Astrocyte (in vitro differentiated cells and primary cell): ENCODE measurements at regions not wholly inside any gene's neighbourhood (a gene's known extent, or its start where the extent isn't known, plus 50 kb on each side); places are given as distances from the start of the nearest gene placed in this dataset.

ENCODE experiments used
- DNase-seq: peaks from one replicate; pipeline ENCODE4 v3.0.0-alpha.2; 2010; ENCODE audit warnings: low read depth
- FAIRE-seq: peaks from 2 replicates; lab custom pipeline; 2011; peaks lifted over from hg19 to GRCh38; lab: Jason Lieb, UNC
- H2AFZ ChIP-seq: 2 replicates; pipeline ENCODE4 v1.6.0; 2012; ENCODE audit warnings: low read depth, low read length, inconsistent platforms
- H3K27ac ChIP-seq: 2 replicates; pipeline ENCODE4 v1.5.1; 2011; ENCODE audit warnings: low read depth, low read length, inconsistent platforms
- H3K27me3 ChIP-seq: 2 replicates; pipeline ENCODE4 v1.6.0; 2011; ENCODE audit warnings: low read length, inconsistent platforms; ENCODE audit not compliant: insufficient read depth
- H3K36me3 ChIP-seq: 2 replicates; pipeline ENCODE4 v1.5.1; 2011; ENCODE audit warnings: low read length, inconsistent platforms; ENCODE audit not compliant: insufficient read depth
- H3K4me1 ChIP-seq: 2 replicates; pipeline ENCODE4 v1.5.1; 2011; ENCODE audit warnings: low read length, inconsistent platforms; ENCODE audit not compliant: insufficient read depth
- H3K4me2 ChIP-seq: 2 replicates; pipeline ENCODE4 v1.6.0; 2012; ENCODE audit warnings: low read length, inconsistent platforms
- H3K4me3 ChIP-seq: 2 replicates; pipeline ENCODE4 v1.5.1; 2011; ENCODE audit warnings: low read depth, mild to moderate bottlenecking, low read length, inconsistent platforms; ENCODE audit not compliant: insufficient read depth
- H3K79me2 ChIP-seq: 2 replicates; pipeline ENCODE4 v1.6.0; 2012; ENCODE audit warnings: mild to moderate bottlenecking, low read length, inconsistent platforms; ENCODE audit not compliant: insufficient read depth
- H3K9ac ChIP-seq: 2 replicates; pipeline ENCODE4 v1.6.0; 2012; ENCODE audit warnings: mild to moderate bottlenecking, low read length, inconsistent platforms
- H3K9me3 ChIP-seq: 2 replicates; pipeline ENCODE4 v1.5.1; 2012; ENCODE audit warnings: low read depth, mild to moderate bottlenecking, low read length, inconsistent platforms; ENCODE audit not compliant: insufficient read depth
- H4K20me1 ChIP-seq: 2 replicates; pipeline ENCODE4 v1.6.0; 2012; ENCODE audit warnings: low read length, inconsistent platforms; ENCODE audit not compliant: insufficient read depth
- H3K27ac Mint-ChIP-seq: one replicate; pipeline ENCODE4 v1.8.0; 2021; ENCODE audit warnings: mild to moderate bottlenecking, mixed read lengths; ENCODE audit not compliant: unreplicated experiment
- H3K27me3 Mint-ChIP-seq: one replicate; pipeline ENCODE4 v1.8.0; 2021; ENCODE audit warnings: low read depth, mixed read lengths; ENCODE audit not compliant: unreplicated experiment
- H3K36me3 Mint-ChIP-seq: one replicate; pipeline ENCODE4 v1.8.0; 2021; ENCODE audit warnings: low read depth, mixed read lengths; ENCODE audit not compliant: unreplicated experiment
- H3K4me1 Mint-ChIP-seq: one replicate; pipeline ENCODE4 v1.8.0; 2021; ENCODE audit warnings: low read depth, mixed read lengths; ENCODE audit not compliant: unreplicated experiment
- H3K4me3 Mint-ChIP-seq: one replicate; pipeline ENCODE4 v1.8.0; 2021; ENCODE audit warnings: mild to moderate bottlenecking, moderate library complexity, mixed read lengths; ENCODE audit not compliant: unreplicated experiment
- H3K9me3 Mint-ChIP-seq: one replicate; pipeline ENCODE4 v1.8.0; 2021; ENCODE audit warnings: mild to moderate bottlenecking, mixed read lengths; ENCODE audit not compliant: unreplicated experiment
- EZH2 ChIP-seq: IDR thresholded peaks from 2 replicates; pipeline ENCODE4 v1.6.1; 2012; ENCODE audit warnings: mild to moderate bottlenecking, low read length, inconsistent platforms; ENCODE audit not compliant: insufficient read depth
- TF ChIP-seq, protein P1 (sequence below): IDR thresholded peaks from 2 replicates; pipeline ENCODE4 v1.5.1; 2011; ENCODE audit warnings: low read depth, mild to moderate bottlenecking, inconsistent platforms, low read length, moderate library complexity; ENCODE audit not compliant: insufficient read depth

DNA sequence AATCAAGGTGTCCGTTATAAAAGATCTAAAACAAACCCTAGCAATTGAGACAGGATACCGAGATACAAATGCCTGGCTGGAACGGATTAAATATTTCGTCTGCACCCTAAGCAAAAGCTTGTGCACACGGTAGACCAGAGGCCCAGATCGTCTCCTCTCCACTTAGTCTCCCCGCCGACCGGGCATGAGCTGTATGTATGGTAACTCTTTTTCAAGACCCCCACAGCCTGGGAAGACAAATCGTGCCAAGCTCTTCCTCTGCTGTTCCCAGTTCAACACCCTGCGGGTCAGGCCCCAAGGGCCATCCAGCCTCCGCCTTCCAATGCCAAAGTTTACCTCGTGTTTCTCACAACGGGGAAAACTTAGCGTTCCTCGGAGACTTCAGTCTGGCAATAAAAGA, 285.7 kb upstream of the GALNT17 start:
- no peaks in the 10 kb centered on the region for H3K79me2 ChIP-seq
- H3K4me3 Mint-ChIP-seq = no peak overlapping the region
- no peak overlapping the region for H2AFZ ChIP-seq
- no peaks in the 10 kb centered on the region for H3K27me3 Mint-ChIP-seq
- H3K36me3 ChIP-seq = no peaks in the 10 kb centered on the region
- H3K36me3 Mint-ChIP-seq = peaks cover 2% of the 10 kb centered on the region
- TF ChIP-seq EZH2 = no peak
- TF ChIP-seq, protein P1, sequence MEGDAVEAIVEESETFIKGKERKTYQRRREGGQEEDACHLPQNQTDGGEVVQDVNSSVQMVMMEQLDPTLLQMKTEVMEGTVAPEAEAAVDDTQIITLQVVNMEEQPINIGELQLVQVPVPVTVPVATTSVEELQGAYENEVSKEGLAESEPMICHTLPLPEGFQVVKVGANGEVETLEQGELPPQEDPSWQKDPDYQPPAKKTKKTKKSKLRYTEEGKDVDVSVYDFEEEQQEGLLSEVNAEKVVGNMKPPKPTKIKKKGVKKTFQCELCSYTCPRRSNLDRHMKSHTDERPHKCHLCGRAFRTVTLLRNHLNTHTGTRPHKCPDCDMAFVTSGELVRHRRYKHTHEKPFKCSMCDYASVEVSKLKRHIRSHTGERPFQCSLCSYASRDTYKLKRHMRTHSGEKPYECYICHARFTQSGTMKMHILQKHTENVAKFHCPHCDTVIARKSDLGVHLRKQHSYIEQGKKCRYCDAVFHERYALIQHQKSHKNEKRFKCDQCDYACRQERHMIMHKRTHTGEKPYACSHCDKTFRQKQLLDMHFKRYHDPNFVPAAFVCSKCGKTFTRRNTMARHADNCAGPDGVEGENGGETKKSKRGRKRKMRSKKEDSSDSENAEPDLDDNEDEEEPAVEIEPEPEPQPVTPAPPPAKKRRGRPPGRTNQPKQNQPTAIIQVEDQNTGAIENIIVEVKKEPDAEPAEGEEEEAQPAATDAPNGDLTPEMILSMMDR = no peak
- DNase-seq (no peak), FAIRE-seq (no peak)
- no peaks in the 10 kb centered on the region for H3K4me1 Mint-ChIP-seq
- peaks cover 26% of the 10 kb centered on the region for H3K9me3 Mint-ChIP-seq
- H3K27ac ChIP-seq = no peak overlapping the region
- no peak overlapping the region for H3K9ac ChIP-seq
- no peaks in the 10 kb centered on the region for H4K20me1 ChIP-seq
- H3K27ac Mint-ChIP-seq = no peak overlapping the region
- no peak overlapping the region for H3K4me2 ChIP-seq
- H3K4me1 ChIP-seq = no peaks in the 10 kb centered on the region
- H3K27me3 ChIP-seq = no peaks in the 10 kb centered on the region
- peaks cover 2% of the 10 kb centered on the region for H3K9me3 ChIP-seq
- H3K4me3 ChIP-seq = no peak overlapping the region

DNA sequence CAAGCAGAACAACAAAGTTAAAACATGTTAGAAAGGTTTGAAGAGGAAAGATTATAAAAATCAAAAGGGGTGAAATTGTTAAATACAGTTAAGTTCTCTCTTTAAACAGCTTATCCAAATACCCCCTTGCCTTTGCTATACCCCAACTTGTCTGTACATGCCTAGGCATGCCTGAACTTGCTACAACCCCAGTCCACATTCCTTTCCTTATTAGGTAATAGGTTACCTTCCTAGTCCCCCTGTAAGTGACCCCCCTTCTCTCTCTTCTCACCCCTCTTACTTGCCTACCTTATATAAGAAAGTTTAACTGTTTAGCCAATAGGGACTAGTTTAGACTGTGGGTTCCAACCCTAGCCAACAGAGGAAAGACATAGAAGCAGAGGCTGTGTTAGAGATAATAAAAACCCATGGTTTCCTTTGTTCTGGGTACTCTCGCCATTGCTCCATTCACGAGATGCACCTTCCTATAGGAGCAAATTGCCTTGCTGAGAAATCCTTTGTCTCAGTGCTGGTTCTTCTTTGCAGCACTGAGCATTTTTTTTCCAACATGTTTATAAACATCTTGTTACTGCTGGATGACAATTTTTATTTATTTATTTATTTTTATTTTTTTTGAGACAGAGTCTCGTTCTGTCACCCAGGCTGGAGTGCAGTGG, 282.2 kb upstream of the GALNT17 start:
- peaks cover 2% of the 10 kb centered on the region for H3K36me3 Mint-ChIP-seq
- H3K27me3 ChIP-seq = no peaks in the 10 kb centered on the region
- no peak overlapping the region for H3K4me2 ChIP-seq
- peaks cover 24% of the 10 kb centered on the region for H3K9me3 Mint-ChIP-seq
- no peak overlapping the region for H3K27ac ChIP-seq
- TF ChIP-seq, protein P1 = no peak
- TF ChIP-seq EZH2 = no peak
- H3K27me3 Mint-ChIP-seq = no peaks in the 10 kb centered on the region
- no peaks in the 10 kb centered on the region for H3K79me2 ChIP-seq
- no peak overlapping the region for H3K4me3 ChIP-seq
- no peak overlapping the region for H3K4me3 Mint-ChIP-seq
- FAIRE-seq (no peak), DNase-seq (no peak)
- H3K4me1 ChIP-seq = no peaks in the 10 kb centered on the region
- no peaks in the 10 kb centered on the region for H3K4me1 Mint-ChIP-seq
- H4K20me1 ChIP-seq = no peaks in the 10 kb centered on the region
- H3K9me3 ChIP-seq = peaks cover 2% of the 10 kb centered on the region
- H2AFZ ChIP-seq = no peak overlapping the region
- no peaks in the 10 kb centered on the region for H3K36me3 ChIP-seq
- peak overlapping the region; percentile 92 for H3K27ac Mint-ChIP-seq
- no peak overlapping the region for H3K9ac ChIP-seq

DNA sequence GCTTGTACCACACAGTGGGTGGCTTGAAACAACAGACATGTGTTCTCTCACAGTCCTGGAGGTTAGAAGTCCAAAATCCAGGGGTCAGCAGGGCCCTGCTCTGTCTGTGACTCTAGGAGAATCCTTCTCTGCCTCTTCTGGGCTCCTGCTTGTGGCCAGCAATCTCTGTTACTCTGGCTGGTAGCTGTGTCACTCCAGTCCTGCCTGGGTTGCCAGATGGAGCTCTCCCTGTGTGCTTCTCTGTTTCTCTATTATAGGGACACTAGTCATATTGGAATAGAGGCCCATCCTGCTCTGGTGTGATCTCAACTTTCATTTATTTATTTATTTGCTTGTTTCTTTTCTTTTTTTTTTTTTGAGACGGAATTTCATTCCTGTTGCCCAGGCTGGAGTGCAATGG, 276.6 kb upstream of the GALNT17 start:
- no peaks in the 10 kb centered on the region for H3K36me3 ChIP-seq
- no peak overlapping the region for H3K4me3 ChIP-seq
- Mint-ChIP-seq H3K4me3 (no peak overlapping the region), H3K27ac (no peak overlapping the region), H3K36me3 (no peaks in the 10 kb centered on the region), H3K27me3 (no peaks in the 10 kb centered on the region), H3K4me1 (no peaks in the 10 kb centered on the region), H3K9me3 (peaks cover 12% of the 10 kb centered on the region)
- H3K4me2 ChIP-seq = no peak overlapping the region
- no peak overlapping the region for H3K27ac ChIP-seq
- TF ChIP-seq, protein P1 = no peak
- no peak for TF ChIP-seq EZH2
- FAIRE-seq (no peak), DNase-seq (no peak)
- H4K20me1 ChIP-seq = no peaks in the 10 kb centered on the region
- no peaks in the 10 kb centered on the region for H3K27me3 ChIP-seq
- H3K4me1 ChIP-seq = no peaks in the 10 kb centered on the region
- H3K9ac ChIP-seq = no peak overlapping the region
- no peaks in the 10 kb centered on the region for H3K9me3 ChIP-seq
- no peaks in the 10 kb centered on the region for H3K79me2 ChIP-seq
- H2AFZ ChIP-seq = no peak overlapping the region
